ENCODE measurements at regions not wholly inside any gene's neighbourhood (a gene's known extent, or its start where the extent isn't known, plus 50 kb on each side); places are given as distances from the start of the nearest gene placed in this dataset.

- Histone ChIP-seq H3K27me3 (ENCODE audit: low read depth) (peaks cover 94% of the 10 kb centered on the region), H3K4me3 (no peak overlapping the region), H3K36me3 (no peaks in the 10 kb centered on the region), H3K4me1 (no peaks in the 10 kb centered on the region), H3K27ac (replicated peaks) (no peak overlapping the region), H3K9me3 (replicated peaks) (no peaks in the 10 kb centered on the region)
- intact Hi-C loops (cut with micrococcal nuclease) = no loop called here
- DNase-seq = no peak
- no peak for TF ChIP-seq CTCF (IDR thresholded peaks at IDR 0.05; ENCODE audit: borderline replicate concordance)
These were observed 121.9 kb downstream of the TMEM18 start for GRCh38 chr2:555164-555922.

- H3K27me3 ChIP-seq (ENCODE audit: low read depth) = peaks cover 90% of the 10 kb centered on the region
- H3K27ac ChIP-seq (replicated peaks) = no peak overlapping the region
- H3K4me1 ChIP-seq = no peaks in the 10 kb centered on the region
- no peak for DNase-seq
- no peak overlapping the region for H3K4me3 ChIP-seq
- H3K9me3 ChIP-seq (replicated peaks) = no peaks in the 10 kb centered on the region
- intact Hi-C loops (cut with micrococcal nuclease) = no loop called here
- no peak for TF ChIP-seq CTCF (IDR thresholded peaks at IDR 0.05; ENCODE audit: borderline replicate concordance)
- no peaks in the 10 kb centered on the region for H3K36me3 ChIP-seq
These were observed 122.8 kb downstream of the TMEM18 start for GRCh38 chr2:554444-554843.

- Histone ChIP-seq H3K9me3 (replicated peaks) (no peaks in the 10 kb centered on the region), H3K27ac (replicated peaks) (no peak overlapping the region)
- TF ChIP-seq CTCF (IDR thresholded peaks at IDR 0.05; ENCODE audit: borderline replicate concordance) = no peak
These were observed 124.3 kb downstream of the TMEM18 start for GRCh38 chr2:552906-553305.

GRCh38 chr2:551621-552020 lies 125.6 kb downstream of the TMEM18 start:
- TF ChIP-seq CTCF (IDR thresholded peaks at IDR 0.05; ENCODE audit: borderline replicate concordance) = no peak

More at GRCh38 chr2:552906-553305, 124.3 kb downstream of the TMEM18 start:
- Histone ChIP-seq H3K4me1 (no peaks in the 10 kb centered on the region), H3K27me3 (ENCODE audit: low read depth) (peaks cover 93% of the 10 kb centered on the region), H3K36me3 (no peaks in the 10 kb centered on the region), H3K4me3 (no peak overlapping the region)
- intact Hi-C loops (cut with micrococcal nuclease) = no loop called here
- no peak for DNase-seq

GRCh38 chr2:550860-551567 lies 126.2 kb downstream of the TMEM18 start:
- Histone ChIP-seq H3K4me3 (no peak overlapping the region), H3K36me3 (no peaks in the 10 kb centered on the region), H3K27me3 (ENCODE audit: low read depth) (peaks cover 90% of the 10 kb centered on the region), H3K27ac (replicated peaks) (no peak overlapping the region), H3K9me3 (replicated peaks) (no peaks in the 10 kb centered on the region), H3K4me1 (no peaks in the 10 kb centered on the region)
- TF ChIP-seq CTCF (IDR thresholded peaks at IDR 0.05; ENCODE audit: borderline replicate concordance) = no peak
- no peak for DNase-seq
- intact Hi-C loops (cut with micrococcal nuclease) = no loop called here

More at GRCh38 chr2:551621-552020, 125.6 kb downstream of the TMEM18 start:
- intact Hi-C loops (cut with micrococcal nuclease) = no loop called here
- H3K4me3 ChIP-seq = no peak overlapping the region
- no peak for DNase-seq
- no peaks in the 10 kb centered on the region for H3K4me1 ChIP-seq
- no peaks in the 10 kb centered on the region for H3K9me3 ChIP-seq (replicated peaks)
- H3K36me3 ChIP-seq = no peaks in the 10 kb centered on the region
- no peak overlapping the region for H3K27ac ChIP-seq (replicated peaks)
- H3K27me3 ChIP-seq (ENCODE audit: low read depth) = peaks cover 90% of the 10 kb centered on the region

All from left ventricle myocardium inferior (tissue), 1 donor.